OCI-LY3 (cell line): ENCODE measurements at regions not wholly inside any gene's neighbourhood (a gene's known extent, or its start where the extent isn't known, plus 50 kb on each side); places are given as distances from the start of the nearest gene placed in this dataset.

Experiments used
- EZH2phosphoT487 ChIP-seq: fragments of 200-600 bp; shearing (Covaris generic); IDR thresholded peaks from 2 replicates; pipeline ENCODE4 v1.6.1; 2018; ENCODE audit warnings: antibody characterized with exemption, mixed run types, low read depth
- TF ChIP-seq, protein P1 (sequence below): fragments of 200-600, 300-600 bp; sonication (generic); IDR thresholded peaks from 2 replicates; pipeline ENCODE4 v1.5.1; 2014; ENCODE audit warnings: antibody characterized with exemption, low read length, low read depth

DNA sequence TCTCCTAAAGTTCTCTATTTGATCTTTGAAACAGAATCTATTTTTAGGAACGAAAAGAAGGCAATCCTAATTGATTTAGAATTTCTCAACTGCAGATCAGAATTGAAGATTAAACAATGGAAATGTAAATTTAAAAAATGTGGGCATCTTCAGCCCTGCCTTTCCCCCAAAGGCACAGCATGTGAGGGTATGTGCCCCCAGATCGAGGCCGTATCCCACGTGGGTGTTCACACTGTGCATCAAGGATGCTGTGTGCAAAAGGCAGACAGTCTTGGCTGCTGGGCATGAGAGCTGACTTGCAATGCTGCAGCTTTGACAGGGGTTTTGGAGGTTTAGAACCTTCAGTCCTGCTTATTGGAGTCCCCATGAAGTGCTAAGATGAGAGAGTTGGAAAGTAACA is 346.3 kb downstream of the VRK1 start:
- TF ChIP-seq, protein P1, sequence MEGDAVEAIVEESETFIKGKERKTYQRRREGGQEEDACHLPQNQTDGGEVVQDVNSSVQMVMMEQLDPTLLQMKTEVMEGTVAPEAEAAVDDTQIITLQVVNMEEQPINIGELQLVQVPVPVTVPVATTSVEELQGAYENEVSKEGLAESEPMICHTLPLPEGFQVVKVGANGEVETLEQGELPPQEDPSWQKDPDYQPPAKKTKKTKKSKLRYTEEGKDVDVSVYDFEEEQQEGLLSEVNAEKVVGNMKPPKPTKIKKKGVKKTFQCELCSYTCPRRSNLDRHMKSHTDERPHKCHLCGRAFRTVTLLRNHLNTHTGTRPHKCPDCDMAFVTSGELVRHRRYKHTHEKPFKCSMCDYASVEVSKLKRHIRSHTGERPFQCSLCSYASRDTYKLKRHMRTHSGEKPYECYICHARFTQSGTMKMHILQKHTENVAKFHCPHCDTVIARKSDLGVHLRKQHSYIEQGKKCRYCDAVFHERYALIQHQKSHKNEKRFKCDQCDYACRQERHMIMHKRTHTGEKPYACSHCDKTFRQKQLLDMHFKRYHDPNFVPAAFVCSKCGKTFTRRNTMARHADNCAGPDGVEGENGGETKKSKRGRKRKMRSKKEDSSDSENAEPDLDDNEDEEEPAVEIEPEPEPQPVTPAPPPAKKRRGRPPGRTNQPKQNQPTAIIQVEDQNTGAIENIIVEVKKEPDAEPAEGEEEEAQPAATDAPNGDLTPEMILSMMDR, result no peak
- TF ChIP-seq EZH2phosphoT487, result no peak
